Pancreas (tissue), 10 donors: ENCODE measurements at regions not wholly inside any gene's neighbourhood (a gene's known extent, or its start where the extent isn't known, plus 50 kb on each side); places are given as distances from the start of the nearest gene placed in this dataset.

Experiments used
- ATAC-seq, 4 donors: fragments of 200-7000 bp; cut with Tn5 transposase; one replicate each; pipeline versions ENCODE4 v1.8.0 to v1.9.1; 2020; ENCODE audit warnings: mild to moderate bottlenecking in 4 of 4, moderate library complexity in 4 of 4
- DNase-seq, 6 donors: peaks; one replicate each; pipeline ENCODE4 v3.0.0-alpha.2; 2020
- FAIRE-seq: peaks from 2 replicates; lab custom pipeline; 2012; peaks lifted over from hg19 to GRCh38; lab: Jason Lieb, UNC
- H3K27ac ChIP-seq, 4 donors: fragments of 200-600 bp; sonication (generic); 1 replicate in 3 of 4; 2 replicates in 1 of 4; pipeline versions ENCODE4 v1.5.0 to v1.8.0; 2020
- H3K27me3 ChIP-seq, 4 donors: fragments of 200-600 bp; one replicate each; pipeline ENCODE4 v1.8.0; 2021
- H3K36me3 ChIP-seq, 3 donors: fragments of 200-600 bp; sonication (generic) in 1 of 3; one replicate each; pipeline versions ENCODE4 v1.5.0 to v1.8.0; 2020 to 2021
- H3K4me1 ChIP-seq, 3 donors: fragments of 200-600 bp; one replicate each; pipeline ENCODE4 v1.8.0; 2021
- H3K4me3 ChIP-seq, 4 donors: fragments of 200-600 bp; sonication (generic) in 2 of 4; one replicate each; pipeline versions ENCODE4 v1.5.0 to v1.8.0; 2020 to 2021
- H3K9me3 ChIP-seq, 4 donors: fragments of 200-600 bp; one replicate each; pipeline ENCODE4 v1.8.0; 2021
- WGBS, 2 donors: extraction: QIAGEN DNeasy Blood & Tissue Kit; methylation state at CpG; one replicate each; pipeline ENCODE4 v1.1.7; 2013; 5-methylcytosine and 5-hydroxymethylcytosine counted together
- intact Hi-C, 3 donors: fragments of 100-400 bp; cut with DNase I; formaldehyde crosslinking; loops; one replicate each; pipeline versions ENCODE4 v1.11.1 to v1.14.2; 2022
- TF ChIP-seq, protein P1 (sequence below), 4 donors: fragments of 200-600 bp; sonication (generic) in 3 of 4; IDR thresholded peaks; one replicate each; pipeline versions ENCODE4 v1.5.0 to v1.8.0; 2021; ENCODE audit warnings: antibody characterized with exemption in 4 of 4
- donor health status: healthy with polysubstance abuse.
- donor health status: DM: no; HTN: no; CAD: no; lungs with moderate emphysema.
- donor health status: DM: no; HTN: no; CAD: no.
- donor health status: control.
- donor health status: control.
- donor health status: Bipolar disorder and iron deficiency.
- donor health status: DM: yes; HTN: yes; CAD: no.
- donor health status: DM: no; HTN: no; CAD: no.
- donor health status: DM: no; HTN: no; CAD: no.
- donor health status: DM: yes; HTN: yes; CAD: no.

DNA sequence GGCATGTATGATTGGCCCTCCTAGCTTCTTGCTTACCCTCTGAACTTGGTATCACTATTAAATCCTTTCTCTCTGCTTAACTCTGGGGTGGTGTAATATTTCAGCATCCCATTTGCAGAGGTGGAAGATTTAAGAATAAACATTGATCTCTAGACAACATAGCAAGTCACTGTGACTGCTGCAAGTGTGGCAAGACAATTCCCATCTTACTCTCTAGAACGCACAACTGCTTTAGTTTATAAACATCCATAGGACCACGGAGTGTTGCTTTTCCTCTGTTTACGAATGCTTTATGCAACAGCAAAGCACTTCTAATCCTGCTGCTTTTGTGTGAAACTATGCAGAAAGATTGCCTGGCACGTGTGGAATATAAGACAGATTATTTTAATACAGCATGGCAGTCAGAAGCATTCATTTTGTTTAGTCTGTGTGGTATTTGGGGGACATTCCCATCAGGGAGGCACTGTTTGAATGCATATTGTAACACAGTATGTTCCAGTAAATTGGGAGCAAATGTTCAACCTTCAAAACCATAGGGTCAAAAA, 338.9 kb upstream of the TMCO5A start:
- Histone ChIP-seq H3K4me3 (no peak overlapping the region), H3K9me3 (no peaks in the 10 kb centered on the region), H3K27me3 (no peaks in the 10 kb centered on the region), H3K36me3 (no peaks in the 10 kb centered on the region), H3K4me1 (no peaks in the 10 kb centered on the region), H3K27ac (no peak overlapping the region)
- TF ChIP-seq, protein P1, sequence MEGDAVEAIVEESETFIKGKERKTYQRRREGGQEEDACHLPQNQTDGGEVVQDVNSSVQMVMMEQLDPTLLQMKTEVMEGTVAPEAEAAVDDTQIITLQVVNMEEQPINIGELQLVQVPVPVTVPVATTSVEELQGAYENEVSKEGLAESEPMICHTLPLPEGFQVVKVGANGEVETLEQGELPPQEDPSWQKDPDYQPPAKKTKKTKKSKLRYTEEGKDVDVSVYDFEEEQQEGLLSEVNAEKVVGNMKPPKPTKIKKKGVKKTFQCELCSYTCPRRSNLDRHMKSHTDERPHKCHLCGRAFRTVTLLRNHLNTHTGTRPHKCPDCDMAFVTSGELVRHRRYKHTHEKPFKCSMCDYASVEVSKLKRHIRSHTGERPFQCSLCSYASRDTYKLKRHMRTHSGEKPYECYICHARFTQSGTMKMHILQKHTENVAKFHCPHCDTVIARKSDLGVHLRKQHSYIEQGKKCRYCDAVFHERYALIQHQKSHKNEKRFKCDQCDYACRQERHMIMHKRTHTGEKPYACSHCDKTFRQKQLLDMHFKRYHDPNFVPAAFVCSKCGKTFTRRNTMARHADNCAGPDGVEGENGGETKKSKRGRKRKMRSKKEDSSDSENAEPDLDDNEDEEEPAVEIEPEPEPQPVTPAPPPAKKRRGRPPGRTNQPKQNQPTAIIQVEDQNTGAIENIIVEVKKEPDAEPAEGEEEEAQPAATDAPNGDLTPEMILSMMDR (IDR thresholded peaks at IDR 0.05): no peak
- no peak for DNase-seq
- 59 to 73% methylated on average over 4 of the region's 4 CpGs for WGBS, 2 donors
- intact Hi-C loops: no loop called here
- no peak for ATAC-seq
- FAIRE-seq: no peak

- FAIRE-seq (no peak), DNase-seq (no peak), ATAC-seq (no peak)
- Histone ChIP-seq H3K27ac (no peak overlapping the region), H3K27me3 (no peaks in the 10 kb centered on the region), H3K9me3 (no peaks in the 10 kb centered on the region), H3K36me3 (no peaks in the 10 kb centered on the region), H3K4me1 (no peaks in the 10 kb centered on the region), H3K4me3 (no peak overlapping the region)
- WGBS, 2 donors: 71 to 79% methylated on average over 7 of the region's 7 CpGs
- intact Hi-C loops: no loop called here
- TF ChIP-seq, protein P1 (IDR thresholded peaks at IDR 0.05): no peak
These were observed 335.3 kb upstream of the TMCO5A start for GRCh38 chr15:37599156-37599555.

DNA sequence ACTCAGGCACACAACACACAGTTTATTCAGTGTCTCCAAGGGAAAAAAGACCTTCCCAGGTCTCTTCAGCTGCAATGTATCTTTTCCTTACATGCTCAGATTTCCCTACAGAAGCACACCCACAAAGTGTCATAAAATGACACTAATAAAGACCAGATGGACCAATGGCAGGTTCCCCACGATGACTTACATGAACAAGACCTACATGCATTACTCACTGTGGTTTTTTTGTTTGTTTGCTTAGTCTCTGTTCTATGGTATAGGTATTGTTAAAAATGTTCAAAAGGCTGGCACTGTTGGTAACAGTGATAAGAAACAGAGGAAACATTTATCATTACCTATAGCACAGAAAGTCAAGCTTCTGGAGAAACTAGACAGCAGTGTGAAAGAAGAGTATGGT, 318.2 kb upstream of the TMCO5A start:
- H3K9me3 ChIP-seq: no peaks in the 10 kb centered on the region
- no peak for DNase-seq
- no peak for ATAC-seq
- 35 to 46% methylated on average over 1 of the region's 1 CpG for WGBS, 2 donors
- no peak overlapping the region for H3K27ac ChIP-seq
- no peaks in the 10 kb centered on the region for H3K36me3 ChIP-seq
- H3K4me3 ChIP-seq: no peak overlapping the region
- H3K27me3 ChIP-seq: no peaks in the 10 kb centered on the region
- intact Hi-C loops: no loop called here
- H3K4me1 ChIP-seq: no peaks in the 10 kb centered on the region
- FAIRE-seq: no peak
- TF ChIP-seq, protein P1 (IDR thresholded peaks at IDR 0.05): no peak

DNA sequence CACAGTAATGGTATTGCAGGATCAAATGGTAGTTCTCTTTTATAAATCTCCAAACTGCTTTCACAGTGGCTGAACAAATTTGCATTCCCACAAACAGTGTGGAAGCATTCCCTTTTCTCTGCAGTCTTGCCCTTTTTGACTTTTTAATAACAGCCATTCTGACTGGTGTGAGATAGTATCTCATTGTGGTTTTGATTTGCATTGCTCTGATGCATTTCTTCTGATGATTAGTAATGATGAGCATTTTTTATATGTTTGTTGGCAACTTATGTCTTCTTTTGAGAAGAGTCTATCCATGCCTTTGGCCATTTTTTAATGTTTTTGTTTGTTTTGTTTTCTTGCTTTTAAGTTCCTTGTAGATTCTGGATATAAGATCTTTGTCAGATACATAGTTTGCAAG, 316.1 kb upstream of the TMCO5A start:
- Histone ChIP-seq H3K4me1 (no peaks in the 10 kb centered on the region), H3K27ac (no peak overlapping the region), H3K9me3 (no peaks in the 10 kb centered on the region), H3K36me3 (no peaks in the 10 kb centered on the region), H3K27me3 (no peaks in the 10 kb centered on the region), H3K4me3 (no peak overlapping the region)
- DNase-seq (no peak), FAIRE-seq (no peak), ATAC-seq (no peak)
- TF ChIP-seq, protein P1 (IDR thresholded peaks at IDR 0.05): no peak
- intact Hi-C loops: no loop called here

GRCh38 chr15:37619358-37620042, 314.9 kb upstream of the TMCO5A start:
- Histone ChIP-seq H3K4me1 (no peaks in the 10 kb centered on the region), H3K4me3 (no peak overlapping the region), H3K27ac (no peak overlapping the region), H3K27me3 (no peaks in the 10 kb centered on the region), H3K36me3 (no peaks in the 10 kb centered on the region), H3K9me3 (no peaks in the 10 kb centered on the region)
- intact Hi-C loops: no loop called here
- FAIRE-seq (no peak), DNase-seq (no peak), ATAC-seq (no peak)
- WGBS, 2 donors: 93 to 94% methylated on average over 2 of the region's 2 CpGs
- TF ChIP-seq, protein P1 (IDR thresholded peaks at IDR 0.05): no peak
